Esophagus (tissue), 2 donors: ENCODE measurements at regions not wholly inside any gene's neighbourhood (a gene's known extent, or its start where the extent isn't known, plus 50 kb on each side); places are given as distances from the start of the nearest gene placed in this dataset.

Experiments used
- H3K27ac ChIP-seq, 2 donors: one replicate each; pipeline ENCODE4 v1.5.1; 2013; ENCODE audit warnings: low read depth in 2 of 2, mild to moderate bottlenecking in 2 of 2, inconsistent platforms in 1 of 2, low read length in 1 of 2, moderate library complexity in 1 of 2
- H3K27me3 ChIP-seq, 2 donors: one replicate each; pipeline ENCODE4 v1.6.1; 2013; ENCODE audit warnings: low read length in 2 of 2, control low read depth in 1 of 2, mild to moderate bottlenecking in 1 of 2; ENCODE audit not compliant: insufficient read depth in 2 of 2, control insufficient read depth in 1 of 2
- H3K36me3 ChIP-seq, 2 donors: one replicate each; pipeline ENCODE4 v1.6.1; 2013; ENCODE audit warnings: low read length in 1 of 2; ENCODE audit not compliant: control insufficient read depth in 2 of 2, insufficient read depth in 2 of 2
- H3K4me1 ChIP-seq, 2 donors: one replicate each; pipeline ENCODE4 v1.6.1; 2013; ENCODE audit warnings: low read length in 1 of 2; ENCODE audit not compliant: control insufficient read depth in 2 of 2, insufficient read depth in 2 of 2
- H3K4me3 ChIP-seq, 2 donors: one replicate each; pipeline ENCODE4 v1.5.1; 2013; ENCODE audit warnings: low read length in 2 of 2, mild to moderate bottlenecking in 2 of 2, low read depth in 1 of 2, moderate library complexity in 1 of 2
- H3K9me3 ChIP-seq, 2 donors: one replicate each; pipeline ENCODE4 v1.6.1; 2013; ENCODE audit warnings: mild to moderate bottlenecking in 2 of 2, low read depth in 1 of 2, low read length in 1 of 2, moderate library complexity in 1 of 2; ENCODE audit not compliant: control insufficient read depth in 2 of 2, insufficient read depth in 1 of 2
- WGBS, 2 donors: extraction: QIAGEN DNeasy Blood & Tissue Kit; methylation state at CpG; one replicate each; pipeline ENCODE4 v1.1.7; 2013; 5-methylcytosine and 5-hydroxymethylcytosine counted together
- donor health status: healthy with polysubstance abuse.
- donor health status: Bipolar disorder and iron deficiency.

- no peaks in the 10 kb centered on the region for H3K27me3 ChIP-seq
- no peak overlapping the region for H3K27ac ChIP-seq
- no peaks in the 10 kb centered on the region for H3K4me1 ChIP-seq
- no peaks in the 10 kb centered on the region for H3K9me3 ChIP-seq
- no peaks in the 10 kb centered on the region for H3K36me3 ChIP-seq
- H3K4me3 ChIP-seq, result no peak overlapping the region
These were observed 296.7 kb downstream of the FBXW7 start for GRCh38 chr4:152239216-152239615.

- H3K27ac ChIP-seq, result no peak overlapping the region
- WGBS, 2 donors, result 79 to 86% methylated on average over 3 of the region's 3 CpGs
- H3K36me3 ChIP-seq, result no peaks in the 10 kb centered on the region
- no peak overlapping the region for H3K4me3 ChIP-seq
- no peaks in the 10 kb centered on the region for H3K27me3 ChIP-seq
- no peaks in the 10 kb centered on the region for H3K9me3 ChIP-seq
- no peaks in the 10 kb centered on the region for H3K4me1 ChIP-seq
These were observed 299.3 kb downstream of the FBXW7 start for GRCh38 chr4:152236519-152237056.

- Histone ChIP-seq H3K27me3 (no peaks in the 10 kb centered on the region), H3K9me3 (peaks cover 0 to 3% of the 10 kb centered on the region in 2 donors), H3K4me1 (no peaks in the 10 kb centered on the region), H3K36me3 (no peaks in the 10 kb centered on the region), H3K27ac (no peak overlapping the region), H3K4me3 (no peak overlapping the region)
- WGBS, 2 donors, result 81 to 94% methylated on average over 3 of the region's 3 CpGs
These were observed 300.2 kb downstream of the FBXW7 start for GRCh38 chr4:152235718-152236117.

GRCh38 chr4:152234571-152234970 lies 301.3 kb downstream of the FBXW7 start:
- Histone ChIP-seq H3K27ac (no peak overlapping the region), H3K36me3 (no peaks in the 10 kb centered on the region), H3K27me3 (no peaks in the 10 kb centered on the region), H3K9me3 (peaks cover 0 to 3% of the 10 kb centered on the region in 2 donors), H3K4me1 (no peaks in the 10 kb centered on the region), H3K4me3 (no peak overlapping the region)
- 94 to 95% methylated on average over 3 of the region's 3 CpGs for WGBS, 2 donors

- no peak overlapping the region for H3K27ac ChIP-seq
- WGBS, 2 donors, result 82 to 83% methylated on average over 2 of the region's 2 CpGs
- peaks cover 0 to 3% of the 10 kb centered on the region in 2 donors for H3K9me3 ChIP-seq
These were observed 303.6 kb downstream of the FBXW7 start for GRCh38 chr4:152232271-152232670.

GRCh38 chr4:152229782-152230289 lies 306.1 kb downstream of the FBXW7 start:
- Histone ChIP-seq H3K36me3 (no peaks in the 10 kb centered on the region), H3K27ac (no peak overlapping the region), H3K4me3 (no peak overlapping the region), H3K27me3 (no peaks in the 10 kb centered on the region), H3K9me3 (peaks cover 0 to 3% of the 10 kb centered on the region in 2 donors), H3K4me1 (no peaks in the 10 kb centered on the region)
- 89 to 92% methylated on average over 6 of the region's 6 CpGs for WGBS, 2 donors

More at GRCh38 chr4:152232271-152232670, 303.6 kb downstream of the FBXW7 start:
- no peak overlapping the region for H3K4me3 ChIP-seq
- H3K36me3 ChIP-seq, result no peaks in the 10 kb centered on the region
- no peaks in the 10 kb centered on the region for H3K4me1 ChIP-seq
- H3K27me3 ChIP-seq, result no peaks in the 10 kb centered on the region

- no peaks in the 10 kb centered on the region for H3K4me1 ChIP-seq
- peaks cover 0 to 4% of the 10 kb centered on the region in 2 donors for H3K9me3 ChIP-seq
- no peaks in the 10 kb centered on the region for H3K27me3 ChIP-seq
- no peak overlapping the region for H3K4me3 ChIP-seq
- H3K36me3 ChIP-seq, result no peaks in the 10 kb centered on the region
- H3K27ac ChIP-seq, result no peak overlapping the region
- WGBS, 2 donors, result 96 to 100% methylated on average over 1 of the region's 1 CpG
These were observed 310.2 kb downstream of the FBXW7 start for GRCh38 chr4:152225680-152226079.

- no peak overlapping the region for H3K4me3 ChIP-seq
- H3K36me3 ChIP-seq, result no peaks in the 10 kb centered on the region
- no peak overlapping the region for H3K27ac ChIP-seq
- H3K4me1 ChIP-seq, result peaks cover 0 to 4% of the 10 kb centered on the region in 2 donors
- WGBS, 2 donors, result 85 to 90% methylated on average over 6 of the region's 6 CpGs
- H3K27me3 ChIP-seq, result no peaks in the 10 kb centered on the region
- peaks cover 0 to 4% of the 10 kb centered on the region in 2 donors for H3K9me3 ChIP-seq
These were observed 311.0 kb downstream of the FBXW7 start for GRCh38 chr4:152224721-152225420.

- no peaks in the 10 kb centered on the region for H3K36me3 ChIP-seq
- H3K27me3 ChIP-seq, result no peaks in the 10 kb centered on the region
- H3K4me3 ChIP-seq, result no peak overlapping the region
- no peak overlapping the region for H3K27ac ChIP-seq
- H3K4me1 ChIP-seq, result peaks cover 0 to 4% of the 10 kb centered on the region in 2 donors
- peaks cover 0 to 4% of the 10 kb centered on the region in 2 donors for H3K9me3 ChIP-seq
- WGBS, 2 donors, result 91 to 92% methylated on average over 8 of the region's 8 CpGs
These were observed 311.7 kb downstream of the FBXW7 start for GRCh38 chr4:152224223-152224622.

GRCh38 chr4:152223600-152223999 lies 312.3 kb downstream of the FBXW7 start:
- Histone ChIP-seq H3K9me3 (peaks cover 0 to 4% of the 10 kb centered on the region in 2 donors), H3K4me1 (peaks cover 0 to 4% of the 10 kb centered on the region in 2 donors), H3K36me3 (no peaks in the 10 kb centered on the region), H3K27ac (no peak overlapping the region), H3K27me3 (no peaks in the 10 kb centered on the region), H3K4me3 (no peak overlapping the region)
- 91 to 93% methylated on average over 4 of the region's 4 CpGs for WGBS, 2 donors
